ENCODE measurements at regions not wholly inside any gene's neighbourhood (a gene's known extent, or its start where the extent isn't known, plus 50 kb on each side); places are given as distances from the start of the nearest gene placed in this dataset.

DNA sequence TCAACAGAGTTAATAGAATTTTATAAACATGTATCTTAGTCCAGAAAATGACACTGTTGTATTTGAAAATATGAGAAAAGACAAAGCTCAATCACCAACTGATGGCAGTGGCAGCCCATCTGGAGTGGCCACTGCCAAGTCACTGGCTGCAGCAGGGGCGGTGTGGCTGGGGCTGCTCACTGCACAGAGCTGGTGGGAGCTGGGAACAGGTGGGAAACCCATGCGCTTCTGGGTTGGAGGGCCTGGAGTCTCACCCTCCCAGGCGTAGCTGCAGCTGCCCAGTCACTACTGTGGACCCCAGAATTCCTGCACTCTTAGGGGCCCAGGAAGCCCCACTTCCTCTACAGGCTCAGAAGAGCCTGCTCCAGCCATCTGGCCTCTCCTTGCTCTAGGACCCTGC lies 251.8 kb upstream of the NDST4 start:
- no peak overlapping the region for H3K27ac ChIP-seq (ENCODE audit: extremely low read length, insufficient read depth, low read length)
- intact Hi-C loops (cut with micrococcal nuclease; ENCODE audit: unreplicated experiment), result no loop called here
- H3K4me2 ChIP-seq (ENCODE audit: low read depth, low read length), result no peak overlapping the region

DNA sequence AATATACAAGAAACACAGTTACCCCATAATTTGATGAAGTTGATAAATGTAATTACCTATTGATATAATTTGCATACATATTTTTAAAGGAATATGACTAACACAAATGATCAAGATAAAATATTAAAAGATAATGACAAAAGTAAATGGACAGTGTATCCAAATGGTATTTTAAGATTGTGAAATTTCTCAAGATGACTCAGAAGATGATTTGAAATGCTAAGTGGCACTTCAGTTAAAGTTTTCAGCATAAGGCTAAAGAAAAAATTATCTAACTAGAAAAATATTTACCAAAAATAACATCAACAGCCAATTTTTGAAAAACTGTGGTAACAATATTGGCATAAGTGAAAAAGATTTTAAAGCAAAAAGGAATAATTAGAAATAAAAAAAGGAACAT lies 248.4 kb upstream of the NDST4 start:
- POLR2A ChIA-PET, result no interaction called here
- intact Hi-C loops (cut with micrococcal nuclease; ENCODE audit: unreplicated experiment) (no loop called here), in situ Hi-C loops (cut with HindIII; ENCODE audit: extremely low pct_ligation_motif_present, low pct_unique_long_range_greater_than_20kb) (no loop called here)
- no peak overlapping the region for H2AFZ ChIP-seq (ENCODE audit: low read length)
- CTCF ChIA-PET (ENCODE audit: low intra/inter-chr PET ratio, low total read pairs), result no interaction called here
- no peak overlapping the region for H3K9ac ChIP-seq (ENCODE audit: insufficient read depth, low read depth, low read length)
- no peak for TF ChIP-seq ZNF430 (CRISPR knock-in tag; IDR thresholded peaks at IDR 0.05)
- TF ChIP-seq AGO1 (IDR thresholded peaks at IDR 0.05; ENCODE audit: low read depth, low read length, poor library complexity, severe bottlenecking), result no peak
- TF ChIP-seq FOSL2 (CRISPR knock-in tag; IDR thresholded peaks at IDR 0.05), result no peak
- TF ChIP-seq ZNF83 (CRISPR knock-in tag; IDR thresholded peaks at IDR 0.05; ENCODE audit: borderline replicate concordance), result no peak
- TF ChIP-seq ZFP41 (CRISPR knock-in tag; IDR thresholded peaks at IDR 0.05; ENCODE audit: borderline replicate concordance), result no peak
- TF ChIP-seq REPIN1 (CRISPR knock-in tag; IDR thresholded peaks at IDR 0.05; ENCODE audit: borderline replicate concordance, low read depth), result no peak
- no peak for TF ChIP-seq NCOA2 (CRISPR knock-in tag; IDR thresholded peaks at IDR 0.05)
- no peak for TF ChIP-seq HNRNPUL1 (IDR thresholded peaks at IDR 0.05; ENCODE audit: low read depth, low read length)
- TF ChIP-seq KAT8 (CRISPR knock-in tag; IDR thresholded peaks at IDR 0.05), result no peak
- TF ChIP-seq ZNF3 (CRISPR knock-in tag; IDR thresholded peaks at IDR 0.05), result no peak
- no peak for TF ChIP-seq ZNF879 (CRISPR knock-in tag; IDR thresholded peaks at IDR 0.05)
- no peak for TF ChIP-seq MAF1 (CRISPR knock-in tag; IDR thresholded peaks at IDR 0.05; ENCODE audit: borderline replicate concordance)
- no peak for TF ChIP-seq BHLHE40 (IDR thresholded peaks at IDR 0.05; ENCODE audit: low read length)
- TF ChIP-seq, protein P1, sequence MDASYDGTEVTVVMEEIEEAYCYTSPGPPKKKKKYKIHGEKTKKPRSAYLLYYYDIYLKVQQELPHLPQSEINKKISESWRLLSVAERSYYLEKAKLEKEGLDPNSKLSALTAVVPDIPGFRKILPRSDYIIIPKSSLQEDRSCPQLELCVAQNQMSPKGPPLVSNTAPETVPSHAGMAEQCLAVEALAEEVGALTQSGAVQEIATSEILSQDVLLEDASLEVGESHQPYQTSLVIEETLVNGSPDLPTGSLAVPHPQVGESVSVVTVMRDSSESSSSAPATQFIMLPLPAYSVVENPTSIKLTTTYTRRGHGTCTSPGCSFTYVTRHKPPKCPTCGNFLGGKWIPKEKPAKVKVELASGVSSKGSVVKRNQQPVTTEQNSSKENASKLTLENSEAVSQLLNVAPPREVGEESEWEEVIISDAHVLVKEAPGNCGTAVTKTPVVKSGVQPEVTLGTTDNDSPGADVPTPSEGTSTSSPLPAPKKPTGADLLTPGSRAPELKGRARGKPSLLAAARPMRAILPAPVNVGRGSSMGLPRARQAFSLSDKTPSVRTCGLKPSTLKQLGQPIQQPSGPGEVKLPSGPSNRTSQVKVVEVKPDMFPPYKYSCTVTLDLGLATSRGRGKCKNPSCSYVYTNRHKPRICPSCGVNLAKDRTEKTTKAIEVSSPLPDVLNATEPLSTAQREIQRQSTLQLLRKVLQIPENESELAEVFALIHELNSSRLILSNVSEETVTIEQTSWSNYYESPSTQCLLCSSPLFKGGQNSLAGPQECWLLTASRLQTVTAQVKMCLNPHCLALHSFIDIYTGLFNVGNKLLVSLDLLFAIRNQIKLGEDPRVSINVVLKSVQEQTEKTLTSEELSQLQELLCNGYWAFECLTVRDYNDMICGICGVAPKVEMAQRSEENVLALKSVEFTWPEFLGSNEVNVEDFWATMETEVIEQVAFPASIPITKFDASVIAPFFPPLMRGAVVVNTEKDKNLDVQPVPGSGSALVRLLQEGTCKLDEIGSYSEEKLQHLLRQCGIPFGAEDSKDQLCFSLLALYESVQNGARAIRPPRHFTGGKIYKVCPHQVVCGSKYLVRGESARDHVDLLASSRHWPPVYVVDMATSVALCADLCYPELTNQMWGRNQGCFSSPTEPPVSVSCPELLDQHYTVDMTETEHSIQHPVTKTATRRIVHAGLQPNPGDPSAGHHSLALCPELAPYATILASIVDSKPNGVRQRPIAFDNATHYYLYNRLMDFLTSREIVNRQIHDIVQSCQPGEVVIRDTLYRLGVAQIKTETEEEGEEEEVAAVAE (CRISPR knock-in tag; IDR thresholded peaks at IDR 0.05; ENCODE audit: borderline replicate concordance), result no peak
- TF ChIP-seq ZMYM4 (CRISPR knock-in tag; IDR thresholded peaks at IDR 0.05), result no peak
- H3K4me3 ChIP-seq (replicated peaks in 1 of 3; ENCODE audit: insufficient read depth in 1 of 3, low read depth in 2 of 3, low read length in 3 of 3), result no peak overlapping the region
- no peak overlapping the region for H3K4me2 ChIP-seq (ENCODE audit: low read depth, low read length)
- no peaks in the 10 kb centered on the region for H4K20me1 ChIP-seq (ENCODE audit: insufficient read depth, low read length)
- no peaks in the 10 kb centered on the region for H3K79me2 ChIP-seq (ENCODE audit: insufficient read depth, low read length)
- FAIRE-seq (no peak), ATAC-seq (no peak), DNase-seq (ENCODE audit: low spot score) (no peak)
- no peaks in the 10 kb centered on the region for H3K9me3 ChIP-seq (ENCODE audit: low read length)
- no peaks in the 10 kb centered on the region for H3K27me3 ChIP-seq (ENCODE audit: control insufficient read depth in 1 of 2, insufficient read depth in 2 of 2, low read length in 2 of 2)
- H3K27ac ChIP-seq (ENCODE audit: extremely low read length, insufficient read depth, low read length), result no peak overlapping the region
- H3K4me1 ChIP-seq (ENCODE audit: insufficient read depth, low read length), result no peaks in the 10 kb centered on the region
- no peaks in the 10 kb centered on the region for H3K36me3 ChIP-seq (replicated peaks in 1 of 2; ENCODE audit: control insufficient read depth in 1 of 2, insufficient read depth in 2 of 2, low read length in 2 of 2)
- no TSS peak for BruUV-seq (replicated peaks)

More for the DNA sequence above, 251.8 kb upstream of the NDST4 start:
- Histone ChIP-seq H3K4me1 (ENCODE audit: insufficient read depth, low read length) (no peaks in the 10 kb centered on the region), H3K4me3 (replicated peaks in 1 of 3; ENCODE audit: insufficient read depth in 1 of 3, low read depth in 2 of 3, low read length in 3 of 3) (no peak overlapping the region), H3K9ac (ENCODE audit: insufficient read depth, low read depth, low read length) (no peak overlapping the region), H4K20me1 (ENCODE audit: insufficient read depth, low read length) (no peaks in the 10 kb centered on the region), H3K9me3 (ENCODE audit: low read length) (no peaks in the 10 kb centered on the region), H3K79me2 (ENCODE audit: insufficient read depth, low read length) (no peaks in the 10 kb centered on the region), H3K27me3 (ENCODE audit: control insufficient read depth in 1 of 2, insufficient read depth in 2 of 2, low read length in 2 of 2) (no peaks in the 10 kb centered on the region), H3K36me3 (replicated peaks in 1 of 2; ENCODE audit: control insufficient read depth in 1 of 2, insufficient read depth in 2 of 2, low read length in 2 of 2) (no peaks in the 10 kb centered on the region), H2AFZ (ENCODE audit: low read length) (no peak overlapping the region)
- ChIA-PET CTCF (ENCODE audit: low intra/inter-chr PET ratio, low total read pairs) (no interaction called here), POLR2A (no interaction called here)
- 17% methylated on average over 3 of the region's 3 CpGs for WGBS (ENCODE audit: low lambda C conversion rate)
- FAIRE-seq (no peak), DNase-seq (ENCODE audit: low spot score) (no peak), ATAC-seq (no peak)
- in situ Hi-C loops (cut with HindIII; ENCODE audit: extremely low pct_ligation_motif_present, low pct_unique_long_range_greater_than_20kb), result no loop called here
- no TSS peak for BruUV-seq (replicated peaks)
- no peak for TF ChIP-seq CHD2 (IDR thresholded peaks at IDR 0.05; ENCODE audit: low read depth, low read length)
- TF ChIP-seq HOXA3 (CRISPR knock-in tag; IDR thresholded peaks at IDR 0.05), result no peak
- TF ChIP-seq ARNT2 (CRISPR knock-in tag; IDR thresholded peaks at IDR 0.05; ENCODE audit: low read depth), result no peak

All from HepG2 (cell line).